GM18498 (cell line): ENCODE measurements at regions not wholly inside any gene's neighbourhood (a gene's known extent, or its start where the extent isn't known, plus 50 kb on each side); places are given as distances from the start of the nearest gene placed in this dataset.
A peak's percentile ranks its signal among the peaks of the same experiment; 100 is the strongest.
"Not testable (repeated sequence)": the region's sequence is repeated elsewhere in the genome, so short reads cannot be mapped to it uniquely, and the experiment has no call there.

Source experiments
- ATAC-seq: cut with Tn5 transposase; IDR thresholded peaks from one replicate; pipeline ENCODE4 v1.9.1; 2021; ENCODE audit warnings: mild to moderate bottlenecking, moderate library complexity; ENCODE audit not compliant: unreplicated experiment

DNA sequence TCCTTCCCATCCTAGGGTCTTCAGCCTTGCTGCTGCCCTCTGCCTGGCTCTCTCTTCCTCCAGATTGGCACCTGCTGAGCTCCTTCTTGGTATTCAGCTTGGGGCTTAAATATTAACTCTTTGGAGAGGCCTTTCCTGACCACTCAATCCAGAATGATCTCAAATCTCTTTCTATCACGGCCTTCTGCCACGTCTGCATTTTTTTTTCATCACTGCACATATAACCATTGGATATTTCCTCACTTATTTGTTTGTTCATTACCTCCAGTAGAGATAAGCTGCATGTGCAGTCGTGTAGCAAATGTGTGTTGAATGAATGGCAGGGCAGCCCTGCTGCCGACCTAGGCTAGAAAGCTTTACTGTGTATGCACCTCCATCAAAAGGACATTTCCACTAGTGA lies 51.6 kb upstream of the MPP7 start:
- ATAC-seq, result no peak

GRCh38 chr10:28355376-28355775 lies 52.5 kb upstream of the MPP7 start:
- ATAC-seq, result no peak

DNA sequence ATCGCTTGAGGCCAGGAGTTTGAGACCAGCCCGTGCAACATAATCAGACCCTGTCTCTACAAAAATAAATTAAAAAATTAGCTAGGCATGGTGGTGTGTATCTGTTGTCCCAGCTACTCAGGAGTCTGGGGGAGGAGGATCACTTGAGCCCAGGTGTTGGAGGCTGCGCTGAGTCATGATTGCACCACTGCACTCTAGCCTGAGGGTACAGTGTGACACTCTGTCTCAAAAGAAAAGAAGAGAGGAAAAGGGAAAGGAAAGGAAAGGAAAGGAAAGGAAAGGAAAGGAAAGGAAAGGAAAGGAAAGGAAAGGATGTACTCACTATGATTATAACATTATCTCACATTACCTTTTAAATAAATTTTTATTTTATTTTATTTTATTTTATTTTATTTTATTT lies 56.5 kb upstream of the MPP7 start:
- no peak for ATAC-seq

DNA sequence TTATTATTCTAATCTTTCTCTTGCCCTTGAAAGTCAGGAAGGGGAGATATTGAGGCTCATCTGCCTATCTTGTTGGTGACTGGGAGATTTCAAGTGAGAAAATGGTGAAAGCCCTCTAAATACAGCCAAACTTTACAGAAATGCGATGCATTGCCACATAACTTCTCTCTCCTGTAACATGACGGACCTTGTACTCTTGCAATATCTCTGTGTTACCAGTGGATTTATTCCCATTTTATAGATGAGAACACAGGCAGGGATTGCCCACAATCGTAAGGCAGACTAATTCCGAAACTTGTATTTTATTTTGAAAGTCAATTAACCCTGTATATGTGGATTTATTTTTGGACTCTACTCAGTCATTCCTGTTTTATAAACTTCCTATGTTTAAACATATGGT lies 57.3 kb upstream of the MPP7 start:
- ATAC-seq, result no peak

GRCh38 chr10:28363376-28363775 lies 60.5 kb upstream of the MPP7 start:
- ATAC-seq, result no peak

- no peak for ATAC-seq
Measured at GRCh38 chr10:28365840-28366239, 63.0 kb upstream of the MPP7 start.

DNA sequence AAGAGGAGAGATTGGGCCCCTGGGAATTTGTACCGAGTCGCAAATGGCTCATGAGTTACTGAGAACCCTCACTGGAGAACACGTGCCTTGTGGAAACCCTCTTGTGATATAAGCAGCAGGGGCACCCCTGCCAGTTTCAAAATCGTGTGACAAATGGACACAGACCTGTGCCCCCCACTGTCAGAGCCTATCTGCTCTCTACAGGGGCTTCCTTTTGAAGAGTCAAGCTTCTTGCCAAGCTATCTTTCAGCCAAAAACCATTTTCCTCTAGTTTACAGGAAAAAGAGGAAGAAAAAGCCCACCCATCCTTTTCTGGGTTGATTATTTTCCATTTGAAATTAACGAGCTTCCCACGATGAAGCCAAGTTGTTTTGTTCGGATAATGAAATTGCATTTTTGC lies 64.1 kb upstream of the MPP7 start:
- no peak for ATAC-seq

GRCh38 chr10:28367413-28367812 lies 64.5 kb upstream of the MPP7 start:
- no peak for ATAC-seq

- peak; percentile 97 for ATAC-seq
Measured at GRCh38 chr10:28367929-28368484, 65.1 kb upstream of the MPP7 start.

GRCh38 chr10:28370107-28370835 lies 67.4 kb upstream of the MPP7 start:
- ATAC-seq, result no peak

DNA sequence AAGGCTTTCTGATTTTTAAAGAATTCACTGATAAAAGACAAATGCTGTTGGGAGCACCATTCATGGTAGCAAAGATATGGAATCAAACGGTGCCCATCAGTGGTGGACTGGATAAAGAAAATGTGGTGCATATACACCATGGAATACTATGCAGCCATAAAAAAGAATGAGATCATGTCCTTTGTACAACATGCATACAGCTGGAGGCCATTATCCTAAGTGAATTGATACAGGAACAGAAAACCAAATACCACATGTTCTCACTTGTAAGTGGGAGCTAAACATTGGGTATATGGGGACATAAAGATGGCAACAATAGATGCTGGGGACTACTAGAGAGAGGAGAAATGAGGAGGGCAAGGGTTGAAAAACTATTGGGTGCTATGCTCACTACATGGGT lies 68.8 kb upstream of the MPP7 start:
- ATAC-seq, result not testable (repeated sequence)

DNA sequence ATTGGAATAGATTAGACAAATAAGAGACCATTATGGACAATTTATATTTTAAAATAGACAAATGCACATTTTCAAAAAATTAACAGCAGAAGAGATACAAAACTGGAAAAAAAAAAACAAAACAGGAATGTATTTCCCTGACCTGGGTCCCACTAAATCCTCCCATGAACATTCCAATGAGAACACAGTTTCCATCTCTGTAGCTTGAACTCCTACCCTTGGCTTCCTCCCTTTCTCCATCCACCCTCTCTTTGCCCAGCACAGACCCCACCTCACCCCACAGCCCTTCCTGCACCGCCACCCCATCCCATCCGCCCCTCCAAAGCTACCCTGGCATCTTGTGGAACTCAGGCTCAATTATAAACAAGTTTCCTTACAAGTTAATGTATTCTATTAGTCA lies 71.2 kb upstream of the MPP7 start:
- no peak for ATAC-seq

DNA sequence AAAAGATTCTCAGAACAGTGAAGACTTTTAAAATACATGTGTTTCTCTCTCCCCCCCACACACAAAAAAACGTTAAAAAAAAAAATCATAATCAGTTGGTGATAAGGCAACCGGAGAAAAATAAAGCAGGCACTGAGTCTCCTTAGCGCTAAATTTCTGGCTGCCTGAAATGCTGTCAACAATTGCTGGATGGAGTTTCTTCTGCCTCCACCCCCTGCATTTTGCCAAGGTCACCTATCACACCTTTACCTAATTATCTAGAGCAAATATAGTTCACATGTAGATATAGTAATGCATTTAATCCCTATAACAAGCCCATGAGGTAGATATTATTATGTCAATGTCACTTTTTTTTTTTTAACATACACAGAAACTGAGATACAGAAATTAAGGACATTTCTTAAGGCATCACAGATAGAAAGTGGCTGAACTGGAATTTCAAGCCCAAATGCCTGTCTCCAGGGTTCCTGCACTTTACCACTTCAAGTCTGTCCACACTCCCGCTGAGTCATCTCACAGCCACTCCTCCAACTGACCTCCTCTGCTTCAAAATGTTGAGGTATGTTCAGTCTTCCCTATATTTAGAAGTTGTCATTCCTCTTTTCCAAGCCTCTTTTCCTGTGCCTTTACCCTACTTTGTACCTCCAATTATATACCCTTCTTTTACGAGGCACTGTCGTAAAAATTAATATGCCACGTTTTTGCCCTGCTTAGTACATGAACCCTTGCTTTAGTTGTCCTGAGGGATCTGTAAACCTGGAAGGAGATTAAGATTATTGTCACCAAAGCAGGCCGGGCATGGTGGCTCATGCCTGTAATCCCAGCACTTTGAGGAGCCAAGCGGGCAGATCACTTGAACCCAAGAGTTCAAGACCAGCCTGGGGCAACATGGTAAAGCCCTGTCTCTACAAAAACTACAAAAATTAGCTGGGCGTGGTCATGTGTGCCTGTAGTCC lies 72.8 kb upstream of the MPP7 start:
- no peak for ATAC-seq

- ATAC-seq, result no peak
Measured at GRCh38 chr10:28378986-28379585, 76.2 kb upstream of the MPP7 start.

GRCh38 chr10:28381466-28381865 lies 78.6 kb upstream of the MPP7 start:
- ATAC-seq, result no peak

- peak; percentile 89 for ATAC-seq
Measured at GRCh38 chr10:28381903-28382347, 79.1 kb upstream of the MPP7 start.

DNA sequence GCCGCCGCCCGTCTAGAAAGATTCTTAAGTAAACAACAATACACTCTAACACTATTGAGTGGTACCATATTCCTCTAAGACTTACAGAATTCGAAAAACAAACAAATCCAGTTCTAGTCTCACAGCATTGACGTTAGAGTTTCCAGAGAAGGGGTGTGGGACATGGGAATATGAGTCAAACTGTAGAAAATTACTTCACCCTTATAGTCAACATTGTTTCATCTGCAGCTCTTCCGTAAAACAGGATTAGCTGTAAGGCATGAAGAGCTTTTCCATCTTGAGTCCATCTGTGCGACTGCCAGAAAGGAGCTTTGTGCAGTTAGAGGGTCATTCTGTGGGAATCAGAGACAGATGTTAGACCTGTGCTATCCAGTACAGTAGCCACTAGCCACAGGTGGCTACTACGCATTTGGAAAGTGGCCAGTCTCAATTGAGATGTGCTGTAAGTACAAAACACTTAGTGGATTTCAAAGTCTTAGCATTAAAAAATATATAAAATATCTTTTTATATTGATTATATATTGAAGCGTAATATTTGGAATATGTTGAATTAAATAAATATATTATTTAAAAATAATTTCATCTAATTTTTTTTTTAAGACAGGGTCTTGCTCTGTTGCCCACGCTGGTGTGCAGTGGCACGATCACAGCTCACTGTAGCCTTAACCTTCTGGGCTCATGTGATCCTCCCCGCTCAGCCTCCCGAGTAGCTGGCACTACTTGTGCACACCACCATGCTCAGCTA lies 79.8 kb upstream of the MPP7 start:
- ATAC-seq, result no peak

- ATAC-seq, result no peak
Measured at GRCh38 chr10:28384557-28384956, 81.7 kb upstream of the MPP7 start.

GRCh38 chr10:28385748-28386502 lies 83.1 kb upstream of the MPP7 start:
- no peak for ATAC-seq

GRCh38 chr10:28386503-28386868 lies 83.6 kb upstream of the MPP7 start:
- no peak for ATAC-seq
